ENCODE measurements at regions not wholly inside any gene's neighbourhood (a gene's known extent, or its start where the extent isn't known, plus 50 kb on each side); places are given as distances from the start of the nearest gene placed in this dataset.

- DNase-seq (ENCODE audit: low read depth, low spot score), result no peak
Measured at GRCh38 chr11:115942011-115942410, 437.8 kb upstream of the CADM1 start.

GRCh38 chr11:115941481-115941993 lies 437.3 kb upstream of the CADM1 start:
- no peak for DNase-seq (ENCODE audit: low read depth, low spot score)

GRCh38 chr11:115941044-115941443 lies 436.8 kb upstream of the CADM1 start:
- no peak for DNase-seq (ENCODE audit: low read depth, low spot score)

- DNase-seq (ENCODE audit: low read depth, low spot score), result no peak
Measured at GRCh38 chr11:115939731-115940421, 435.7 kb upstream of the CADM1 start.

GRCh38 chr11:115939104-115939730 lies 435.0 kb upstream of the CADM1 start:
- no peak for DNase-seq (ENCODE audit: low read depth, low spot score)

GRCh38 chr11:115933564-115933963 lies 429.3 kb upstream of the CADM1 start:
- no peak for DNase-seq (ENCODE audit: low read depth, low spot score)

GRCh38 chr11:115931548-115932083 lies 427.4 kb upstream of the CADM1 start:
- no peak for DNase-seq (ENCODE audit: low read depth, low spot score)

GRCh38 chr11:115930886-115931547 lies 426.8 kb upstream of the CADM1 start:
- DNase-seq (ENCODE audit: low read depth, low spot score), result no peak

GRCh38 chr11:115930291-115930690 lies 426.1 kb upstream of the CADM1 start:
- DNase-seq (ENCODE audit: low read depth, low spot score), result no peak

GRCh38 chr11:115929618-115930129 lies 425.5 kb upstream of the CADM1 start:
- DNase-seq (ENCODE audit: low read depth, low spot score), result no peak

GRCh38 chr11:115928811-115929210 lies 424.6 kb upstream of the CADM1 start:
- no peak for DNase-seq (ENCODE audit: low read depth, low spot score)

GRCh38 chr11:115927823-115928329 lies 423.7 kb upstream of the CADM1 start:
- DNase-seq (ENCODE audit: low read depth, low spot score), result no peak

GRCh38 chr11:115926601-115927000 lies 422.4 kb upstream of the CADM1 start:
- no peak for DNase-seq (ENCODE audit: low read depth, low spot score)

GRCh38 chr11:115926138-115926537 lies 421.9 kb upstream of the CADM1 start:
- DNase-seq (ENCODE audit: low read depth, low spot score), result no peak

- no peak for DNase-seq (ENCODE audit: low read depth, low spot score)
Measured at GRCh38 chr11:115925568-115926090, 421.4 kb upstream of the CADM1 start.

- DNase-seq (ENCODE audit: low read depth, low spot score), result no peak
Measured at GRCh38 chr11:115924744-115925567, 420.7 kb upstream of the CADM1 start.

GRCh38 chr11:115922876-115923275 lies 418.7 kb upstream of the CADM1 start:
- DNase-seq (ENCODE audit: low read depth, low spot score), result no peak

- no peak for DNase-seq (ENCODE audit: low read depth, low spot score)
Measured at GRCh38 chr11:115921986-115922385, 417.8 kb upstream of the CADM1 start.

GRCh38 chr11:115921540-115921939 lies 417.3 kb upstream of the CADM1 start:
- DNase-seq (ENCODE audit: low read depth, low spot score), result no peak

- no peak for DNase-seq (ENCODE audit: low read depth, low spot score)
Measured at GRCh38 chr11:115920841-115921480, 416.7 kb upstream of the CADM1 start.

Data from pulmonary artery endothelial cell (primary cell).